Activated CD4-positive, alpha-beta T cell treated with anti-CD3 and anti-CD28 coated beads for 24 hours (primary cell): ENCODE measurements at regions not wholly inside any gene's neighbourhood (a gene's known extent, or its start where the extent isn't known, plus 50 kb on each side); places are given as distances from the start of the nearest gene placed in this dataset.

Source experiments
- DNase-seq, 2 donors: peaks; one replicate each; pipeline ENCODE4 v3.0.0-alpha.2; 2020; ENCODE audit warnings: low read depth in 2 of 2

DNA sequence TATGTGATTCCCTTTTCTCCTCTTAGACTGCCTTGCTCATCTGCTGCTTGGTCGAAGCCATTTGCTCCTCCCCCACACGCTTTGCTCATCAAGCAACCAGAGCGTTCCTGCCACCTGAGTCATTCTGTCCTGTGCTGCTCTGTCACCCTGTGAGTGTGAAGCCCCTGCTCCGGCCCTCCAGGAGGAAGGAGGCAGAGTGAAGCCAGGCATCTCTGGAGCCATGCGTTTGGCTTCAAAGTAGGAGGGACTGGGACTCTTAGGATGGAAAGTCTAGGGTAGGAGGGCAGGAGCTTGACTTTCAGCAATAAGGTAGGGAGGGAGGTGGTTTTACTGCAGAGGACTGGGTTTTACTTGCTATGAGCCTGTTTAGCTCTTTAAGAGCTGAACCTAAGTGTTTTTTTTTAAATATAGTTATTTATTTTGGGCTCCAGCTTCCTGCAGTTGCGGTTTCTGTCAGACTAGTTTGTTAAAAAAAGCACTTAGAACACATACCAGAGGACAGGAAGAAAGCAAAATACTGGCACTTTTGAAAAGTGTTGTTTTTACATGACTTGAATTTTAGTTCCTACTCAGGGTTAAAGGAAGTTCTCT lies 63.6 kb downstream of the SPINK2 start:
- peak; percentile 58 to 65 for DNase-seq

DNA sequence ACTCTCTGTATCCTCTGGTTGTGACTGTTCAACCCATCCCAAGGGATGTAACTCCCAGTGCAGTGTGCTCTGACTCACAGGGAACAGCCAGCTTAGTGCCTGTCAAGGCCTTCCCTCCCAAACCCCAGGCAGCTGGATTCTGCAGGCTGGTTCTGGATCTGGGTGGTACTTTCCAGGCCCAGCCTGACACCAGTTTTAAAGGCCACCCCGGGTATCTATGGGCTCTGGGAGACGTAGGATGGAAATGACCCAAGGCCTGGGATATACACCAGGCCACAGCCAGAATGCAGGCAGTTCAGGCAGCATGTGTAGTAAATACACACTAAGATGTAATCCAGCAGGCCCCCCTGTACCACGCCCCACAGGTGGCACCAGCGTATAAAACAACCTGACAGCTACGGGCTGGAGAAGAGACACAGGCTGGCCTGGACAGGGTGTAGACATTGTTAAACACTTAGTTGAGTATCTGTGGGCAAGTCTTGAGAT lies 64.2 kb downstream of the SPINK2 start:
- DNase-seq: no peak

DNA sequence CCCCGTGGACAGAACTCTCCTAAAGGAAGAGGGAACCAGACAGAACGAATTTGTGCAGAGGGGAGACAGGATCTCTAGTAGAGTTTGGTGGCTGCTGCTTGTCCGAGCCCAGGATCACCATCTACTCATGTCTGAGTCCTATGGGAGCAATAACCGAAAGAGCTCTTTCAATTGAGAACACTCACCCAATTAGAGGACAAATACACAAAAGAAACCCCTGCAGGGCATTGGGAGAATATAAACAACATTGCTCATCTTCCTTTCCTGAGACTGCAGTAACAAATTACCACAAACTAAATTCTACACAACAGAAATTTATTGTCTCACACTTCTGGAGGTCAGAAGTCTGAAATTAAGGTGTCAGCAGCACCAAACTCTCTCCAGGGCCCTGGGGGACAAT lies 65.6 kb downstream of the SPINK2 start:
- DNase-seq: no peak

DNA sequence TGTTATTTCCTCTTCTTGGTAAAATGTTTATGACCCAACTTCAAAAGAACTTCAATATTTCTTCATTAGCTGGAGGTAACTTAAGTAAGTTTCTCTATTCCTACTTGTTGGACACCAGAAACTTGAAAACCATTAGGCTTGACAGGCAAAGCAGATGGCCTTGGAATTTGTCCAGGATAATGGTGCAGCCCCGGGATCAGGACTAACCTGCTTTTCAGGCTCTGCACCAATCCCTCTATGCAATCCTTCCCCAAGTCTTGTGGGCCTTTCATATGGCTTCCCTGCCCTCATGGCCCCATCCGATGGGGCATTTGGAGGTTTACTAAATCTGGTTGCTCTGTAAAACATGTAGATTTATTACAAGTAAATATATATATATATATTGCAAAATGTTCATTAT lies 68.5 kb downstream of the SPINK2 start:
- DNase-seq: no peak

DNA sequence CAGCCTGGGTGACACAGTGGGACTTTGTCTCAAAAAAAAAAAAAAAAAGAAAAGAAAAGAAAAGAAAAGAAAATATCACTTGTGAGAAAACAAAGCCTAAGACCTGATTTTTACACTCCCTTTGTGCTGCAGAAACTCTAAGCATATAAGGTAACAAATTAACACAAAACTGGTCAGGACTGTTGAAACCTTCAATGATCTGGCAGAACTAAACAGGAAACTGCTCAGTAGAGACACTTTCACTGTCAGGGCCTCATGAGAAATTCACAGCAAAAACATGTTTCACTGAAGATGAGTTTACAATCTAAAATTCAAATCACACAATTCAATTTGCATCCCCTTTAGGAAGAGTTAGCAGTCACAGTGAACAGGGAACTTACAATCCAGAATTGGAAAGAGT lies 69.1 kb upstream of the HOPX start:
- no peak for DNase-seq

DNA sequence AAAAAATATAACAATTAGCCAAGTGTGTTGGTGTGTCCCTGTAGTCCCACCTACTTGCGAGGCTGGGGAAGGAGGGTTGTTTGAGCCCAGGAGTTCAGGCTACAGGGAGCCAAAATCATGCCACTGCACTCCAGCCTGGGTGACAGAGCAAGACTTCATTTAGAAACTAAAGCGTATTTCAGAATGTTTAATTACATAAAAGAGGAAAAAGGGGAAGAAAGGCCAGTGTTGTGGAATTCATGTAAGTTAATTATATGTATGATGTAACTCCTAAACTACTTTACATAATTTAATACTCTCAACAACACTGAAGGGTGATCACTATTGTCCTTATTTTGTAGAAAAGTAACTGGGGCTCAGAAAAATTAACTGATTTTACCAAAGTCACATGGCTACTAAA lies 67.2 kb upstream of the HOPX start:
- no peak for DNase-seq

DNA sequence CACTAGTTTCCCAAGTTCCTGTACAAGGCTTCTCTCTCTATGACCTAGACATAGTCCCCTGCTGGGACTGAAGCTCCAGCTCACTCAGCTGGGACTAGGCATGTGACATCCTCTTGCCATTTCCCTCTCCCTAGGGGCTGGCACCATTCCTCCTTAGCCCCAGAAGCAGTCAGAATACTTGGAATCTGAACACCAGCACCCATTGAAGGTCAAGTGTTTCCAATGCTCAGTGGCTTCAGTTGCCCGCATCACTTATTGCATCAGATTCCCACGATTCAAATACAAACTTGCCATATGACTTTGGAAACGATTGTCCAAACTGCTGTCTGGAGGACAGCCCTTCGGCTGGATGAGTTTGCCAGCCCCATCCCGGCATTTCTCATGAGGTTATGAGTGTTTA lies 65.5 kb upstream of the HOPX start:
- no peak for DNase-seq

DNA sequence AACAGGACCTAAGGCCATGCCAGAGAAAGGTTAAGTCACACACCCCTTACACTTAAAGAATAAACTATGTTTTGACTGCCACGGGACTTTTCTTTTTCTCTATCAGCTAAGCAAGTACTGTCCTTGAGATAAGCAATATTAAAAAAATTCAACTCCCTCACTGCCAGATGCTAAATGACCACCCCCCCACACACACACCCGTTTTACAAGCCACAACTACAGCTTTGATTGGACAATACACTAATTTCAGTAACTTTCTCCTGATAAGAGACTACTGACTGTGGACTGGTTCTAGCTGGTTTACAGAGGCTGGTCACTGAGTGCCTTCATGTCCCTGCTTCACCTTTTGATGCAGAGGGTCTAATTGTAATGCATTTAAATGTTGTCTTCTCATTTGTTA lies 63.9 kb upstream of the HOPX start:
- DNase-seq: no peak

DNA sequence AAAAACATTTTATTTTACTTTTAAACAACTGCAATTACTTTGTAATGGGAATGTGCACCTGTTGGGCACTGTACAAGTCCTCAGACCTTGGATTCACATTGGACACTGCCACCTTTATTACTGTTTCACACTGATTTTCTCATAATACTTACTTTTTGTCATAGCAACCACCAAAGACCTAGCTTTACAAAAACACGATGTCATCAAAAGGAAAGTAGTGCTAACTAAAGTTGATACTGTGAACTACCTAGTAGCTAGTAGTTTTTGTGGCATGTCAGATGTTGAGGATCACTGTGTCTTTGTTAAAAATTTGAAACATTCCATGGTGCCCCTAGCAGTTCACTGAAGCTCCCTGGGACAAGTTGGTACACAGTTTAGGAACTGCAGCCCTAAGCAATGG lies 62.9 kb upstream of the HOPX start:
- no peak for DNase-seq

DNA sequence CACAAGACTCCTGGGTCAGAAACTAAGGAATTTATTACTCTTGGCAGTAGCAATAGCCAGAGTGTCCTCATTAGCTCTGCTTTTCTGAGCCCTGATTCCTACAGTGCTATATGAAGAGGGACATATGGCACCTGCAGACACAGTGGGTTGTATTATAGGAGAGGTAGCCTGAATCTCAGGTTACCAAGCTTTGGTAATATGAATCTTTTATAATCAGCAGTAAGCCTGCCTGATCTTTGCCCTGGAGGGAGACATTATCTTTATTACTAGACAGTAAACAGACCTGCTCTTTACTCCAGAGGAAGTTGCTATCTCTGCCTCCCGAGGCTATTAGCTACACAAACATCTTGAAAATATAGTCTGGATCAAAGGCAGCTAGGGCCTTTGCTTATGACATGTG lies 62.5 kb upstream of the HOPX start:
- no peak for DNase-seq

DNA sequence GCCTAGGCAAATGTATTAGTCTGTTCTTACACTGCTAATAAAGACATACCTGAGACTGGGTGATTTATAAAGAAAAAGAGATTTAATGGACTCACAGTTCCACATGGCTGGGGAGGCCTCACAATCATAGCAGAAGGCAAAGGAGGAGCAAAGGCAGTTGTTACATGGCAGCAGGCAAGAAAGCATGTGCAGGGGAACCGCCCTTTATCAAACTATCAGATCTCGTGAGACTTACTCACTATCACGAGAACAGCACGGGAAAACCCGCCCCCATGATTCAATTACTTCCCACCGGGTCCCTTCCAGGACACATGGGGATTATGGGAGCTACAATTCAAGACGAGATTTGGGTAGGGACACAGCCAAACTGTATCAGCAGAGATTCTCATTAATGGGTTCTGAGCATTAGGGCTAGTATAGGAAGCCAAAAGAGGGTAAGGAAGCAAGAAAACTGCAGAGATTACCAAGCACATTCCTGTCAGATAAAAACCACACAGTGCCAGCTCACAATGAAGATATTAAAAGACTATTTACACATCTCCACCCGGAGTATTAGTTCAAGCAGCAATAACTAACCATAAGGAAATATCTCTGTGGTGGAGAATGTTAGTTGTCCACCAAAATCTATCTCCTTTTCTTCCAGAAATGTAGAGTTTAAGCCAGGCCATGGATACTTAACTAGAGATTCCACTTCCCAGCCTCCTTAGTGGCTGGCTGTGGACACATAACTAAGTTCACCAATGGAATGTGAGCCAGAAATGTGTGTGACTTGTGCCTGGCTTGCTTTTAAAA lies 61.2 kb upstream of the HOPX start:
- DNase-seq: no peak

DNA sequence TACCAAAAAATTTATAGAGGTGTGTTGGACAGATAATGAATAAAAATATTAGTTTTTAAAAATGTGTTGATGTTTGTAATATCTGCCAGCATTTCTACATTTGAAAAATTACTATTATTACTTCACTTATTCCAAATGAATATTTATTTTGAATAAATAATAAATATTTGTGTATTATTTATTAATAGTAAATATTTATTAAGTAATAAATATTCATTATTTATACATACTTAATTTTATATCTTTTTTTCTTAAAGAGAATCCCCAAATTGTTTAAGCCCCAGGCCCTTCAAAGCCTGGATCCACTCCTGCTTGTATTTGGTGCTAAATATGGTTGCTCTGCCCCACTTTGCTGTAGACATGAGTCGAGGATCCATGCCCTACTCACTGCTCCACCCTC lies 60.5 kb upstream of the HOPX start:
- no peak for DNase-seq

DNA sequence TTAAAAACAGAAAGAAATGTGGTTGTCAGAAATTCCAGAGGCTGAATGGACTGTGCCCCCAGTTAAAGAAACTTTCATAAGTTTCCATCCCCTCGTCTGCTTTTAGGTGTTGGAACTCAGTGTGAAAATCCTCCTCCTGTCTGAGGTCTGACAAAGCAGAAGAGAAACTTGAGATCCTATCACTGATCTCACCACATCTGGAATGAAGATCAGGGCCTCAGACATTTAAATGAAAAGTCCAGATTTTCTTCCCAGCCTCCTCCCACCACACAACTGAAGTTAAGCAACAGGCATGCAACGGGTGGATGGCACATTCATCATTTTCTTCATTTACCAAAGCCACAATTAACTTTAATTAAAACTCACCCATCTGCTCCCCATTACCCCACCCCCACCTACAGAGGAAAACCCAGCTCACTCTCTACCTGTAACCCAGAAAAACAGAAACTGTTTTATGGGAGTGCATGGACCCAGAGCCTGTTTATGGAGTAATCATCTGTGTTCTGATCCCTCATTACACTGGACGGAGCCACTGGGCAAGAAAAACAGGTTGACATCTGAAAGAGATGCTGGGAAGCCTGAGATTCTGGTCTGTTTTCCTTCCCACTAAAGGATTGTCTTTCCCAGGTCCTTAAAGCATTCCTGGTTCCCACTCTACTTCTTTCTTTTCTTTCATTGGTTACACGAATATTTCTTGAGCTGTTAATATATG lies 58.1 kb upstream of the HOPX start:
- DNase-seq: no peak

DNA sequence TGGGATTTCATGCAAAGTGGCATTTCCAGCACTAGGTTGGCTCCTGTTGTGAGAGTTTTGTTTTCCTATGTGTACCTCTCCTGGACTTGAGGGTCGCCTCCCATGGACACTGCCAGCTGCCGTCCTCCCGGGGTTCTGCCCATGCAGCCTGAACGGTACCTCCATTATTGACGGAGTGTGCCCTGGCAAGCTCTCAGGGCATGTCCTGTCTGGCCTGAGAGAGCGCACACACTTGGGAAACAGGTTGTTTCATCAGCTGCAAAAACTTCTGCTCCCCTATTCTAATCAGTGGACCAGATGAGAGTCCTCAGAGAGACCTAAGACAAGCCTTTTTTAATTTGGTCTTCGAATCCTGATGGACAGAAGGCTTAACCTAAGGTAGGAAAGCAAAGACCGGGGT lies 56.6 kb upstream of the HOPX start:
- no peak for DNase-seq

DNA sequence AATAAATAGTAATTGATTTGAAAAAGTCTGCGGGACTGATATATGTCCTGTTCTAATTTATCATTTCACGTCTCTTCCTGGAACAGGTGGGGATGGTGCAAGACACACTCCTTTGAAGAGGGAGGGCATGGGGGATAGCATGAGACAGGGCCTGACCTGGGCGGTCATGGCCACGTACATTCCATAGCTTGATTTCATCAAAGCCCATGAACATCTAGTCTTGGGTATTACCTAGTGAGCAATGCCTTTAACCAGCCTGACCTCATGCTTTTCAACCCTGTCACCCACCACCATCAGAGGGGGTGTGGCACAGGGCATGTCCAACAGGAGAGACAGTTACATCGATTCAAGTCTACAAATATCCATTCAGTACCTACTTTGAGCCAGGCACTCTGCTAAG lies 52.3 kb upstream of the HOPX start:
- DNase-seq: no peak

DNA sequence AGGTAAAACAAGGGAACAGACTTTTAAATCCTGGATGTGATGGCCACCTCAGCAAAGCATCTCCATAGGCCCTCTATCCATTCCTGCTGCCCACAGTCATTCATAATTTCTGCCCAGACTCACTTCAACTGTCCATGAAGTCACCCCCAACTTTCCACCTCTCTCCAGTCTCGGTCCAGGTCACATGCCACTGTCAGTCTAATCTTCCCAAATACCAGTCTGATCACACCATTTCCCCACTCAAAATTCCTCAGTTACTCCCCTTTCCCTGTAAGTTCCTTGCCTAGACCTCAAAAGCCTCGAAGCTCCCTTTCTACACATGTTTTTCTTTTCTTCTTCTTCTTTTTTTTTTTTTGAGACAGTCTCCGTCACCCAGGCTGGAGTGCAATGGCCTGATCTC lies 51.2 kb upstream of the HOPX start:
- no peak for DNase-seq

DNA sequence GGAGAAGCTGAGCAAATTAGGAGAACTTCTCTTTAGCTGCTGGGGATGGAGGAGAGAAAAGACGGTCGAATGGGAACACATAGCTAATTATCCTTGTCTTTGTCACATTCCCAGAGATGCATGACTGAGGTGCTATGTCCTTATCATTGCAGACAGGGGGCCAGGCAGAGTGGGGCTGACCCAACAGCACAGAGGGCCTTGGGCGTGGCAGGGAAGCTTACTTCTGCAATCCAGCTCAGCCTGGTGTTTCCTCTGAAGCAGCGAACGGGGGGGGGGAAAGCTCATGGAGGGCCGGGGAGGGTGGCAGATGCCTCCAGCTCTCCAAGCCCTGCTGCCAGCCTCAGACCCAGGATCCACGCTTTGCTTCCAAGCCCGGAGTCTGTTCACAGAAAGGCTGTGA lies 50.8 kb upstream of the HOPX start:
- DNase-seq: no peak
